ENCODE measurements at regions not wholly inside any gene's neighbourhood (a gene's known extent, or its start where the extent isn't known, plus 50 kb on each side); places are given as distances from the start of the nearest gene placed in this dataset.
"Not testable (repeated sequence)": the region's sequence is repeated elsewhere in the genome, so short reads cannot be mapped to it uniquely, and the experiment has no call there.

DNA sequence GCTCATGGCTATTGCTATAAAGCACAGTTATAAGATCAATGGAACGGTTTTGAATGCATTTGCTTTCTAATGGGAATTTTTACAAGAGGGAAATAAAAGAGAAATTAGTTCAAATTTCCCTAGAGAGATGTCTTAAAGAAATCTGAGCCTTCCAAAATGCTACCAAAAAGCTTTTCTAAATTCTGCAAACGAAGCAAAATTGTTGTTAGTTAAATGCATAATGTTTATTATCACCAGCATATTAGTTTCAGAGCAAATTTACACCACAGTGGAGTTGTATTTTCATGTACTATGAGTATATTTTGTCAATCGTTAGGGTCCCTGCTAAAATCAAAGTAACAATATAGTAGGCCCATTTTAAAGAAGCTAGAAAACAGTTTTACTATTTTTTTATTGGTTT, 67.4 kb upstream of the KIF2A start:
- not testable (repeated sequence) for DNase-seq

DNA sequence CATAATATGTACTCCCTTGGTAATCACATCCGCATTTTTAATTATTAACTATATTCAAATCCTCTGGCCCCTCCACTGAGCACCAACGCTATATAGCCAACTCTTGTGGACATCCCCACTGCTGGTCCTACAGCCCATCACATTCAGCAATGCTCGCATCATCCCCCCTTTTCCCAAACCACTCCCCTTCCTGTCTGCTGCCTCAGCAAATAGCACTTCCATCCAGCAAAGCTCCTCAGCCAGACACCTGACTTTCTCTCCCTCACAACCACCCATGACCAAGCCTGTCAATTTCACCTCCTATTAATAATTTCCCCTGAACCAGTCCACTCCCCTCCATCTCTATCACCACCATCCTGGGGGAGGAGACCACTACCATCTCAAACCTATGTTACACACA, 65.5 kb upstream of the KIF2A start:
- DNase-seq: not testable (repeated sequence)

DNA sequence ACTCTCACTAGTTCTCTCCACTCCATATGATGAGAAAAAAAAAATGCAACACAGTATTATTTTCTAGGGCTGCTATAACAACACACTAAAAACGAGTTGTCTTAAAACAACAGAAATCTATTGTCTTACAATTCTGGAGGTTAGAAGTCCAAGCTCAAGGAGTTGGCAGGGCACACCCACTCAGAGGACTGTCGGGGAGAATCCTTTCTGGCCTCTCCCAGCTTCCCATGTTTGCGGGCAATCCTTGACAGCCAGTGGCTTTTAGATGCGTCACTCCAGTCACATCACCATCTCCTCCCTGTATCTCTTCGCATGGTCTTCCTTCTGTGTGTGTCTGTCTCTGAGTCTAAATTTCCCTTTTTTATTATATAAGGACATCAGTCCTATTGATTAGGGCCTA, 64.0 kb upstream of the KIF2A start:
- not testable (repeated sequence) for DNase-seq

DNA sequence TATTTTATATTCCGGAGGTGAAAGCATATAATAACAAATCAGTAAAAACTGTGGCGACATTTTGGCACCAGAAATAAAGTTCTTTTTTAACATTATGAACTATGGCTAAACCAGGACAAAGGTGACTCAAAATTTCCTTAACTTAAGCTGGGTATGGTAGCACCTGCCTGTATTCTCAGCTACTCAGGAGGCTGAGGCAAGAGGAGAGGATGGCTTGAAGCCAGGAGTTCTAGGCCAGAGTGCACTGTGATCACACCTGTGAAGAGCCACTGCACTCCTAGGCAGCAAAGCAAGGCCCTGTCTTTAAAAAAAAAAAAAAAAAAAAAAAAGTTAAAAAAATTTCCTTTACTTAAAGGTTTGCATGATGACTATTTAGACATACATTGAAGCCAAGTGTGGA, 63.0 kb upstream of the KIF2A start:
- DNase-seq: not testable (repeated sequence)

DNA sequence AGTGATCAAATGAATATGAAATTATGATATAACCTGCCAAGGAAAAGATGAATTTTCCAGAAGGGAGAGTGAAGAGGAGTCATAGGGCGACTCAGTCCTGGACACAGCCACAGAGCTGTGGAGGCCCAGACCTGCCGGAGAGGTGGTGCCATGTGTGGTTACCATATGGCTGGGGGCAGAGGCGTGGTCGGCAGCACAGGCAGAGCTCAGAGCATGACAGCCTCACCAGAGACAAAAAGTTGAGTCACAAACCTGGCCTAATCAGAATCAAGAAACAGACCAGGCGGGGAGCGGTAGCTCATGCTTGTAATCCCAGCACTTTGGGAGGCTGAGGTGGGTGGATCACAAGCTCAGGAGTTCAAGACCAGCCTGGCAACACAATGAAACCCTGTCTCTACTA, 57.8 kb upstream of the KIF2A start:
- DNase-seq: not testable (repeated sequence)

DNA sequence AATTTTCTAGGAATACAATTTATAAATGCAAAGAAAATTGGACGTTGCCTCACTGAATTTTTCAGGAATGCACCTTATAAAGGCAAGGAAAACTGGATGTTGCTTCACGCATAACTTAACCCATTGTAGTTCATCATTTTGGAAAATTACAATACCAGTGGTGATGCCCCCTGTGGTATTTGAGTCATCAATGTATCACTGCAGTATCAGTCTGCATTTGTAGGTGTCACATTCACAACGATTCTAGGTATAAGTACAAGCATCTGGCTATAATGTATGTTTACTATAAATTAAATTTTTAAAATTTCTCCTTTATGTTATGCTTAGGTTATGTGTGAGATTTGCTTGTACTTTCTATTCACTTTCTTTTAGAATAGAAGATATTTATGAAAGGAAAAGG, 55.9 kb upstream of the KIF2A start:
- DNase-seq: not testable (repeated sequence)

DNA sequence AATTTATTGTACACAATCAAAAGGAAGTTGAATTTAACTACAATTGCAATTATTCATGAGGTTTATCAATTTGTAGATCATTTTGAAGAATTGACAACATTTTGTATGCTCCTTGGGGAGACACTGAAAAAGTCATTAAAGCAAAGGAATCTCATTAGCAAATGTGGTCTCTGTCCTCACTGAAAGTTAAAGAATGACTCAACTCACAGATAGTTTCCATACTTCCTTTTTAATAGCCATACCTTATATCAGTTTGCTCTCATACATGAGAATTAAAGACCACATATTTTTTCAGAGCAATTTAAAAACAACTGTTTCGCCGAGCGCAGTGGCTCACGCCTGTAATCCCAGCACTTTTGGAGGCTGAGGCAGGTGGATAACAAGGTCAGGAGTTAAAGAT, 55.1 kb upstream of the KIF2A start:
- not testable (repeated sequence) for DNase-seq

DNA sequence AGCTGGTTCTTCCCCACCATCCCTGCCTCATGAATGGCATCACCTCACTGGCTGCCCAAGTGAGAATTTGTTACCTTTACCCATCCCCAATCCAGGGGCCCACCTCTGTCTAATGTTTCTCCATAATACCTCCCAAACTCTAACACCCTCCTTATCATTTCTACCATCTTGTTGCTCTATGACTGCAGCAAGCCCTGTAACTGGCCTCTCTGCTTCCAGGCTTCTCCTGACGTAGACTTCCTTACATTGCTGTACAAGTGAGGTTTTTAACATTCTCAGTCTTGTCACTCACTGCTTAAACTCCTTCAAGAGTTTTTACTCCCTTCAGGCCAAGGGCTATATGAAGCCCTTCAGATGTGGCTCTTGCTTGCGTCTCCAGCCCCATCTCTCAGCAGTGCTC, 53.5 kb upstream of the KIF2A start:
- DNase-seq: not testable (repeated sequence)

DNA sequence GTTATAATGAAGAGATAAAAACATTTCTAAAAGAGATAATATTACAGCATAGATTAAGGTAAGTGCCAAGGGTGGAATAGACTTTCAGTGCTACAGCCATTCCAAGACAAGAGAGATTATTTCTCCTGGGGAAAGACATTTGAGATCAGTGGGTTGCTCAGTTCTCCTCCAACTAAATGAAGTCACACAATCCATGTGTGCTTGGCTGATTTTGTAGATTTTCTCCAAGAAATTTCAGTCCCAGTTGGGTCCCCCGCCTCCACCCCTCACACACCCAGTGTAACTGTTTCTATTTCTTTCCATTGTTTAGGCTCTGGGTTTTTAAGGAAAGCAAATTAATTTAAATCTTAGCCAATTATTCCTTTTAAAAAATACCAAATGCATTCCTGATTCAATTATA, 50.5 kb upstream of the KIF2A start:
- DNase-seq: not testable (repeated sequence)

DNA sequence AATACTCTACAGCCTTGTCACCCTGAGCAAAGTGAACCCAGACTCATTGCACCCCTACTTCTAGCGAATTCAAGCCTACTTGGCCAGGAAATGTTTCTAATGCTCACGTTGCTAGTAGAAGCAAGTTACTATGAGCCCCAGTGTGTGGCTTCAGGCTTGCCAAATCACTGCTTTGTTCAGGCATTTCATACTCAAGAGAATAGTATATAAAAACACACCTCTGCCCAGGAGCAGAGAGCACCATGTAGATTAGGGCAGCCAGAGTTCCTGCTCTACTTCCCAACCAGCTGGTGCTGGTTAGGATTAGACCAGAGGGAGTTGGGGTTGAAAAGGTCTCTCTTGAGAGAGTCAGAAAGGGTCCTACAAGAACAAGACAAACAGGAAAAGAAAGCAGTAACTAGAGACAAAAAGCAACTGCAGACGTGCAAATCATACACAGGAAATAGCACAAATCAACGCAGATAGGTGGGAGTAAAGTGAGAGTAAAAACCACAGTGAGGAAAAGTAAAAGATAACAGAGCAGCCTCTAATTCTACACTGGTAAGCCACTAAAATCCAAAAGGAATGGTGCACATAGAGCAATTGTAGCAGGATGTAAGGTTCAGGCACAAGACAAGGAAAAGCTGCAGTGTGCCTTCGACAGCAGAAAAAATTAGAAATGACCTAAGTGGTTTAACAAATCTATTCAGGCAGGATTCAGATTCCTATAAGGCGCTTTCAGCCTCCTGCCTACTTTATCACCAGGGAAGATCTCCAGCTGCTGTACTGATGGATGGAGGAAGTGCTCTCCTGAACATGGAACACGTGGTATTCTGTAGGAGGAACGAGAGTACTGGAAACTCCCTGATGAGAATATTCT, 49.6 kb upstream of the KIF2A start:
- DNase-seq: peak; percentile 53
